C4-2B (cell line): ENCODE measurements at regions not wholly inside any gene's neighbourhood (a gene's known extent, or its start where the extent isn't known, plus 50 kb on each side); places are given as distances from the start of the nearest gene placed in this dataset.

Source experiments
- H3K27ac ChIP-seq: fragments of 450-650 bp; 2 replicates; pipeline ENCODE4 v1.5.1; 2017
- ZFX ChIP-seq: fragments of 450-650 bp; IDR thresholded peaks from 2 replicates; pipeline ENCODE4 v1.6.1; 2017
- TF ChIP-seq, protein P1 (sequence below): fragments of 450-650 bp; conservative IDR thresholded peaks from 2 replicates; pipeline ENCODE4 v1.5.1; 2017; ENCODE audit warnings: mild to moderate bottlenecking

GRCh38 chr3:14320219-14320618 lies 82.2 kb upstream of the SLC6A6 start:
- no peak overlapping the region for H3K27ac ChIP-seq

DNA sequence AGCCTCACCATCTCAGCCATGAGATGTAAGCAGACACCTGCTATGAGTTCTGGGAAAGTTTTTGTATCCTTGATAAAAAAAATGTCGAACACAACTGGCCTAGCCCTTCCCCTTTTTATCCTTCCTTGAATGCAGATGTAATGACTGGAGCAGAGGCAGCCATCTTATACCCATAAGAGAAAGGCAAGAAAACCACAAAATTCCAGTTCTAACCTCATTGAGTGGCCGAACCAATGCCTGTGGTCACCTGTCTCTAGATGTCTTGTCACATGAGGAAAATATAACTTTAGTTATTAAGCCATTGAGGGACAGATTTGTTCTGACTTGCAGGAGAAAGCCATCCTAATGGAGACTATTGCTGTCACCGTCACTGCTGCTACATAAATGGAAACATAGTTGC lies 80.4 kb upstream of the SLC6A6 start:
- no peak for TF ChIP-seq ZFX
- TF ChIP-seq, protein P1, sequence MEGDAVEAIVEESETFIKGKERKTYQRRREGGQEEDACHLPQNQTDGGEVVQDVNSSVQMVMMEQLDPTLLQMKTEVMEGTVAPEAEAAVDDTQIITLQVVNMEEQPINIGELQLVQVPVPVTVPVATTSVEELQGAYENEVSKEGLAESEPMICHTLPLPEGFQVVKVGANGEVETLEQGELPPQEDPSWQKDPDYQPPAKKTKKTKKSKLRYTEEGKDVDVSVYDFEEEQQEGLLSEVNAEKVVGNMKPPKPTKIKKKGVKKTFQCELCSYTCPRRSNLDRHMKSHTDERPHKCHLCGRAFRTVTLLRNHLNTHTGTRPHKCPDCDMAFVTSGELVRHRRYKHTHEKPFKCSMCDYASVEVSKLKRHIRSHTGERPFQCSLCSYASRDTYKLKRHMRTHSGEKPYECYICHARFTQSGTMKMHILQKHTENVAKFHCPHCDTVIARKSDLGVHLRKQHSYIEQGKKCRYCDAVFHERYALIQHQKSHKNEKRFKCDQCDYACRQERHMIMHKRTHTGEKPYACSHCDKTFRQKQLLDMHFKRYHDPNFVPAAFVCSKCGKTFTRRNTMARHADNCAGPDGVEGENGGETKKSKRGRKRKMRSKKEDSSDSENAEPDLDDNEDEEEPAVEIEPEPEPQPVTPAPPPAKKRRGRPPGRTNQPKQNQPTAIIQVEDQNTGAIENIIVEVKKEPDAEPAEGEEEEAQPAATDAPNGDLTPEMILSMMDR = no peak
- H3K27ac ChIP-seq = no peak overlapping the region

More at GRCh38 chr3:14320219-14320618, 82.2 kb upstream of the SLC6A6 start:
- TF ChIP-seq, protein P1 = no peak
- no peak for TF ChIP-seq ZFX

- no peak overlapping the region for H3K27ac ChIP-seq
- TF ChIP-seq, protein P1 = no peak
- TF ChIP-seq ZFX = no peak
Measured at GRCh38 chr3:14322667-14323295, 79.6 kb upstream of the SLC6A6 start.

GRCh38 chr3:14323401-14324223 lies 78.8 kb upstream of the SLC6A6 start:
- H3K27ac ChIP-seq = no peak overlapping the region
- no peak for TF ChIP-seq ZFX
- TF ChIP-seq, protein P1 = no peak

DNA sequence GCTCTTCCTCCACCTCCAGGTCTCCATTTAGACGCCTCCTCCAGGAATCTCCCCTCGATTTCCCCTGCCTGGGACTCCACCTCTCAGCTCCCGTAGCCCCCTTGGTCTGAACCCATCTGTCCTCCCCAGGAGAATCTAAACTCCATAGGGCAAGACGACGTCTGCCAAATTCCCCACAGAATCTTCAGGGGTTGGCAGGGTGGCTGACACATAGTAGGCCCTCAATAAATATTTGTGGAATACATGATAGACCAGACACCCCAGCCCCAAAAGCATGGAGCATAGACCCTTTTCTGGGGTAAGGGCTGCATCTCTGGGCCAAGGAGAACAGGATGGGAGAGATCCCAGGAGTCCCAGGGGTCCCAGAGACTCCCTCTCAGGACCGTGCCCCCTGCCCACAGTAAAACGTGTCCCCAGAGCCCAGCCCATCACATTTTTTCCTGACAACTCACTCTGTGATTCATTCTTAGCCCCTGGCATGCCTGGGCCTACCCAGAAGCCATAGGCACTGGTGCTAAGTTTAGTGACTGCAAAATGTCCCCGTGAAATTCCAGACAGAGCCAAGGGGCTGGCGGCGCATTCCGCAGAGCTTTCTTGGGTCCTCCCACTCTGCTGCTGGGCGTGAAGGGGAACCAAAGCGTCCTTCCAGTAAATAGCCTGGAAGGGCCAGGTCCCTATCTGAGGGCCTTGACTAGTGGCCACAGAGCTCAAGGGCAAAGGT lies 78.0 kb upstream of the SLC6A6 start:
- no peak overlapping the region for H3K27ac ChIP-seq
- TF ChIP-seq ZFX = no peak
- TF ChIP-seq, protein P1 = no peak

DNA sequence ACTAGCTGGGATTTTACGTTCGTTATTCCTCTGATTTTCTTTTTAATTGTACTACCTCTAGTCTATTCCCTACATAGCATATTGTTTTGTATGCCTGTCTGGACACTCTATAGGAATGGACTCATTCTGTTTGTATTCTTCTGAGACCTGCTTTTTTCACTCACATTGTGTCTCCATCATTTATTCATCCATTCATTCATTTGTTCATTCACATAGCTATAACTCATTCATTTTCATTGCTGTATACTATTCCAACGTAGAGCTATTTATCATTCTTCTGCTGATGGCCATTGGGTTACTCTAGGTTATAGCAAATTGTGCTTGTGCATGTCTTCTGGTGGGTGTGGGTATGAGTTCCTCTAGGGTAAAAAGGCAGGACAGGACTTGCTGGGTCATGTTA lies 74.0 kb upstream of the SLC6A6 start:
- no peak for TF ChIP-seq ZFX
- TF ChIP-seq, protein P1 = no peak

More for the DNA sequence above, 74.0 kb upstream of the SLC6A6 start:
- no peak overlapping the region for H3K27ac ChIP-seq
